GM18502 (cell line): ENCODE measurements at regions not wholly inside any gene's neighbourhood (a gene's known extent, or its start where the extent isn't known, plus 50 kb on each side); places are given as distances from the start of the nearest gene placed in this dataset.
"Not testable (repeated sequence)": the region's sequence is repeated elsewhere in the genome, so short reads cannot be mapped to it uniquely, and the experiment has no call there.

Experiments
- ATAC-seq: cut with Tn5 transposase; IDR thresholded peaks from one replicate; pipeline ENCODE4 v1.9.1; 2021; ENCODE audit warnings: mild to moderate bottlenecking; ENCODE audit not compliant: unreplicated experiment, poor library complexity

DNA sequence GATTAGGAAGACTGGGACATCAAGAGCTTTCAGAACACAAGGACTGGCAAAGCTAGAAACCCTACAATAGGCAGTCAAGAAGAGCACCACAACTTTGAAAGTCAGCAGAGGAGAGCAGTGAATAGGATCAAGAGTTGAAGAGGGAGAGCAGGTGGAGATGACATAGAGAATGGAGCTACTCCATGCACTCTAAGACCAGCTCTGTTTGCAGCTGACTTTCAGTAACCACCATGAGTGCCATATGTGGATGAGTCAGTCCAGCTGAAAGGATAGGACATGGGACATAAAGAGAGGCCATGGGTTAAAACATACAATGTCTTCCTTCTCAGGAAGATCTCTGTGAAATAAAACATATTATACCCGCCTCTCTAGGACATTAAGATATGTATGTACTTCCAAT is 289.1 kb upstream of the KLF4 start:
- no peak for ATAC-seq

DNA sequence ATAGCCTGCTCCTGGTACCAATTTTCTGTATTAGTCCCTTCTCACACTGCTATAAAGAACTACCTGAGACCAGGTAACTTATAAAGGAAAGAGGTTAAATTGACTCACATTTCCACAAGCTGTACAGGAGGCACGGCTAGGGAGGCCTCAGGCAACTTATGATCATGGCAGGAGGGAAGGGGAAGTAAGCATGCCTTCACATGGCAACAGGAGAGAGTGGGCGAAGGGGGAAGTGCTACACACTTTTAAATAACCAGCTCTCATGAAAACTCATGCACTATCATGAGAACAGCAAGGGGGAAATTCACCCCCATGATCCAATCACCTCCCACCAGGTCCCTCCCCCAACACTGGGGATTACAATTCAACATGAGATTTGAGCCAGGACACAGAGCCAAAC is 284.5 kb upstream of the KLF4 start:
- not testable (repeated sequence) for ATAC-seq

DNA sequence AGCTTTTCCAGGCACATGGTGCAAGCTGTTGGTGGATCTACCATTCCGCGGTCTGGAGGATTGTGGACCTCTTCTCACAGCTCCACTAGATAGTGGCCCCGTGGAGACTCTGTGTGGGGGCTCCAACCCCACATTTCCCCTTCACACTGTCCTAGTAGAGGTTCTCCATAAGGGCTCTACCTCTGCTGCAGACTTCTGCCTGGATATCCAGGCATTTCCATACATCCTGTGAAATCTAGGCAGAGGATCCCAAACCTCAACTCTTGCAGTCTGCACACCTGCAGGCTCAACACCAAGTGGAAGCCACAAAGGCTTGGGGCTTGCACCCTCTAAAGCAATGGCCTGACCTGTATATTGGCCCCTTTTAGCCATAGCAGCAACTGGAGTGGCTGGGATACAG is 283.4 kb upstream of the KLF4 start:
- ATAC-seq: no peak

DNA sequence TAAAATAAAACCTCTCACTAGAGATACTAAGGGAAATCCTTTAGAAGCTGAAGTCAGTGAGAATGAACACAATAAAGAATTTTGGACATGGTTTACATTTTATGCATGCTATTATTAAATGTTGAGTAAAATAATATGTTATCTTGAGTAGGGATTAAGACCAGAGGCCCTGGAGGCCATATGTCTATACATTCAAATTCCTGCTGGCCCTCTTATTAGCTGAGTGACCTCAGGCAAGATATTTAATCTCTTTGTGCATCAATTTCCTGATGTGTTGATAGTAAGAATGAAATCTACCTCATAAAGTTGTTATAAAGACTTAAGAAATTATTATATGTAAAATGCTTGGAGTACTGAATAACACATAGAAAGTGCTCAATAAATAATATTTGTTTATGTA is 281.1 kb upstream of the KLF4 start:
- no peak for ATAC-seq

DNA sequence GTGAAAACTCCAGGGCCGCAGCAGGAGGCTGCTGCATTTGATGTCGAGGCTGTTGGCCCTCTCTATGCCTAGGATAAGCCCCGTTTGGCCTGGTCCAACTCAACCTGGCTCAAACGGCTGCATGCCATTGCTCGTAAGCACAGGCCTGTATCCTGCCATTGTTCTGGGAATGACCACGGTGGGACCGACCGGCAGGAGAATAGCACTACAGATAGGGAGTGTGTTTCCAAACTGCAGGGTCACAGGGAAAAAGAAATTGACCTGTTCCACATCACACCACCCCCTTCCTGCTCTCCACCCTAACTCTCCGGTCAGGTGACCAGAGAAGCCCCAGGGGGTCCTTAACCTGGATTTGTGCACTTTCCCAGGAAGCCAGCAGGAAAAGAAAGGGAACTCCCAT is 278.7 kb upstream of the KLF4 start:
- ATAC-seq: no peak

DNA sequence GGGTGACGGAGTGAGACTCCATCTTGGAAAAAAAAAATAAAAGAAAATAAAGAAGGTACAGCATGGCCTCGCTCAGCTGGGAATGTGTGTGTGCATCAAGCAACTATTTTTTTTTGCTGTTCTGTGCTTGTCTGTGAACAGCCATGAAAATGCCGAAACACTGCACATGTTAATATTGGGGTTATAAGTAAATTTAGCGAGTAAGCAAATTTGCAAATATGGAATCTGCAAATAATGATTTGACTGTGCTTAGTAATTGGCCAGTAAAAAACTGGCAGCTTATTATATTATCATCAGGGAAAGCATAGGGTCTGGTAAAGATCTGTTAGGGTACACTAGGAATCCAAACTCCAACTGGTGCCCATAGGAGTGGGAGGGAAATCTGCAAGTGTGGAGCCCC is 278.1 kb upstream of the KLF4 start:
- no peak for ATAC-seq

DNA sequence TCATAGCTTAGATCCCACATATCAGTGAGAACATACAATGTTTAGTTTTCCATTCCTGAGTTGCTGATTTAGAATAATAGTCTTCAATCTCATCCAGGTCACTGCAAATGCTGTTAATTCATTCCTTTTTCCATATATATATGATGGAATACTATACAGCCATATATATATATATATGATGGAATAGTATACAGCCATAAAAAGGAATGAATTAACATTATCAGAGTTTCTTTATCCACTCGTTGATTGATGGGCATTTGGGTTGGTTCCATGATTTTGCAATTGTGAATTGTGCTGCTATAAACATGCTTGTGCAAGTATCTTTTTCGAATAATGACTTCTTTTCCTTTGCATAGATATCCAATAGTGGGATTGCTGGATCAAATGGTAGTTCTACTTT is 273.9 kb upstream of the KLF4 start:
- ATAC-seq: not testable (repeated sequence)

DNA sequence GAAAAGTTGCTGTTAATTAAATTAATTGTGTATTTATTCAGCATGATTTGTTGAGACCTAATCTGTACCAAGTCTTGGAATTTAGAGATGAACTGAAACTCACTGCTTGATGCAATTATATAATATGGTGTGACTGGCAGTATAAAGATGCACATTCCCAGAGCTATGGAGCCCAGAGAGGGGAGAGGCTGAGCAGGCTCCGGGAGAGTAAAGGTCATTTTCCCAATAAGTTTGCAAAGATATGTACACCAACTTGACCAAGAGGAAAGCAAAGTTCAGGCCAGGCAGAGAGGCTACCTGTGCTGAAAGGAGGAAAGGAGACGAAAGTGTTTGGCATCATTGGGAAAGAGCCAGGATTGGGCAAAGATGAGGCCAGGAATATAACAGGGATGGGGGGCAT is 271.7 kb upstream of the KLF4 start:
- no peak for ATAC-seq

DNA sequence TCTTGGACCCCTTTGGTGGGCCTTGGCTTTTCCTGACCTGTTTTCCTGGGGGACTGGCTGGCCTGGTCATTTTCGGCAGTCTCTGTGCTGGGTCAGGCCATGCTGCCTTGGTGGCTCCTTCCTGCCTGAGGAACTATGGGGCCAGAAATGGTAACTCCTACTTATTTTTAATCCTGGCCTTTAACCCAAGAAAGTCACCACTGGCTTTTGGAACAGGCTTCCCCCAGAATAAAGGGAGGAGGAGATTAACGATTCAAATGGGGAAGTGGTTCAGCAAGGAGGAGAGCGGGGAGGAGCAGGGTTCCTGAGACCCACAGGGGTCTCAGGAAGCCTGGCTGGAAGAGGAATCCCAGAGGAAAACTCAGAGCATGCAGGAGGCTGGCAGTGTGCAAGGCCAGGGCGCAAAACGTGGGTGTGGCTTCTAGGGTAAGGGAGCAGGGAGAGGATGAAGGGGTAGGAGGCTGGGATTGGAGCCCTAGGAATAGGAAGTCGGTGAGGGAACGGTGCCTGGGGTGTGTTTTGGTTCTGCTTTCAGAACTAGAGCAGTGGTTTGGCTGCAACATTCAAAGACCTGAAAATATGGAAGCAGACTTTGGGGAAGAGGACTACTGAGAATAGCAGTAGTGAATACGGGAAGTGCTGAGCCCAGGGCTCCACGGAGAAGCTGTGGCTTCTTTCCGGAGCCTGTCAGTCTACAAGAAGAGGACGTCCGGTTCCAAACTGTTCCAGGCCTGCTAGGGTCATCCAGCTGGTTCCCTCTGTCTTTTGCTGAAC is 271.1 kb upstream of the KLF4 start:
- ATAC-seq: no peak

DNA sequence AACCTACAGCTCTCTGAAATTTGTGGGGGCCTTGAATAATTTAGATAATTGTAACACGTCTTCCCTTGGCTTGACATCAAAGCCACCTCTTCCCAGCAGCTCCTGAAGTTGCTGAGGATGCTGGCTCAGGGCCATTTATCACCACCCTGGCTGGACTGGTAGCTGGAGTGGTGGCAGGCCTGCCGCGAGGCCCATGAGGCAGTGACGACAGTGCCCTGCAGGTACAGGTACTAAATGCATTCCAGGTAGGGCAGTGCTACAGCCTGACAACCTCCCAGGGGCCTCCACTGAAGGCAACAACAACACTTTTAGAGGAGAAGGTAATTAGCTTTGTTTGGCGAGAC is 270.2 kb upstream of the KLF4 start:
- no peak for ATAC-seq

DNA sequence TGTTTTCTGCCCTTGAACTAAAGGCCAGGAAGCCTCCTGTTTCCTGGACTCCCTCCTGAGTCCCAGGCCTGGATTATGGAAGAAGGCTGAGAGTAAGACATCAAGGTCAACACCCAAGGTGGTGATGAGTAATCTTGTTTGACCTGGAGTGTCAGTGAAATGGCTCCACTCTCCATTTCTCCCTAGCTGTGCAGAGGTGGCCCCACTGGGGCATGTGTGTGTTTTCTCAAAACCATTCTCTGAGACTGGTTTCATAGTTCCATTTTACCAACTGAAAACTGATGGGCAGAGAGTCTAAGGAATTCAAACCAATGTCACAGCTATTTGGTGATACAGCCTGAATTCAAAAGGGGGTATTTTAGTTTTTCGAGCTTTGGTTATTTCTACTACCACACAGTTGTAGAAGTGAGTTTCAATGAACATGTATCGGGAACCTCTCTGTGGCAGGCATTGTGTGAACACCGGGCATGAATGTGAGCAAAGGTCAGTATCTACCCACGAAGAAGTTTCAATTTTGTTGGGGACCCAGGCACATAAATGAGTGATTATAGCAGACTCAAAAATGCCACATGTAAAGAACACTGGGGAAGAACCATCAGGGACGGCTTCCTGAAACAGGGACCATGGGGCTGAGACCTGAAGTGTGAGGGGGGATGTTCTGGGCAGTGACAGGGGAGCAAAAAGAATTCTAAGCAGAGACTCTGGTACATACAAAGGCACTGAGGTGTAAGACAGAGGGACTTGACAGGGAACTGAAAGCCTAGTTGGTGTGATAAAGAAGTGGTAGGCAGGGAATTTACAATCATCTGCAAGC is 269.6 kb upstream of the KLF4 start:
- ATAC-seq: no peak

DNA sequence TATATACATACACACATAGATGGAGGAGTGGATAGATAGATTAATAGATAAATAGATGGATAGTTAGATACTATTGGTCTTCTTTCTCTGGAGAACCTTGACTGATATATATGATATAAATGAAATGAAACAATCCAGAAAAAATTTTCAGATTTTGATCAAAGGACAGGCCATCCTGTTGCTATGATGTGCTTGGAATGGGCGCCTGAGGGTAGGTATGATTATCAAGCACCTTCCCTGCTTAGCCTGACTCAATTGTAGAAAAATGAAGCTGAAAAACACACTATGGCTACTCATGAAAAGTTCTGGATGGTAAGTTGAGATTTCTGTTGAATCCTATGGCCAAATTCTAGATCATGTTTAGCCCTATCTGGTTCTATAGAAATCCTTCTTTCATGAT is 266.5 kb upstream of the KLF4 start:
- ATAC-seq: no peak

DNA sequence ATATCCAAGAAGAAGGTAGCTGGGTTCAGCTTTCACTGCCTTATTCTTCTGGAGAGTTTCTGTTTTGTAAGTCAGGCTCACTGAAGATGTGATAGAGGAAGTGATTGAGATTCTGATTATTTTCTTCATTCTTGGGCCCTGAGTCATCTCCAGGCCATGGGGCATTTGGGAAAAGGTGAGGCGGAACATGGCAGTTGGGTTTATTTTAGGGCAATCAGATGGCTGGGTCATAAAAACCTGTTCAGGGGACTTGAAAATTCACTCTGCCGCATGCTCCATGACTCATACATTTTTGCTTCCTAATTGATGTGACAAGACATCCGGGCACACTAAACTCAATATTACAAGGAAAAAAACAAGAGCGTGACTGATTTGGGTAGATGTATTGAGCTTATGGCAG is 265.7 kb upstream of the KLF4 start:
- no peak for ATAC-seq

DNA sequence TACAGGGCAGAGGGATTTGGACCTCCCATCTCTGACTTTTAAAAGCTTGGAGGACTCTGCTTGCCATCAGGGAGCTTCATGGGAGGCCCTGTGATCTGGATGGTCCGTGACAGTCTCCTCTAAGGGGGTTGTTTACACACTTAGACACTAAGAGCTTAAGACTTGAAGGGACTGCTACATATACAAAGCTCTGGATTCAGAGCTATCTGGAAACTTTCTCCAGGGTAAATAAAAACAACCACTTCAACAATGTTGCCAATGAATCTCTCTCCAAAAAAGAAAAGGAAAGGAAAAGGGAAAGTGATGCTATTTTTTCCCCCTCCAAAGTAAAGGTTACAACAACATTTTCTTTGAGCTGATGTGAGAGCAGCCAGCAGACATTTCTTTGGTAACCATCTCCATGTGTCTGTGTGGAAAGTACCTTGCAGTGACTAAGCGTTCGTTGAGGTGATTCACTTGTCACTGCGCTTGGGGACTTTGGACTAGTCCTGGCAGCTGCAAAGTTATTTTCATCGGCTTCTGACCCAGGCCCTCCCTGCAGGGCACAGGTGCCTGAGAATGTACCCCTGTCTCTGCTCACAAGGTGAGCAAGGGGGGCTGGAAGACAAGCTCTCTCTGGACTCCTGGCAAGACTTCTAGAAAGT is 262.1 kb upstream of the KLF4 start:
- ATAC-seq: peak; percentile 89

DNA sequence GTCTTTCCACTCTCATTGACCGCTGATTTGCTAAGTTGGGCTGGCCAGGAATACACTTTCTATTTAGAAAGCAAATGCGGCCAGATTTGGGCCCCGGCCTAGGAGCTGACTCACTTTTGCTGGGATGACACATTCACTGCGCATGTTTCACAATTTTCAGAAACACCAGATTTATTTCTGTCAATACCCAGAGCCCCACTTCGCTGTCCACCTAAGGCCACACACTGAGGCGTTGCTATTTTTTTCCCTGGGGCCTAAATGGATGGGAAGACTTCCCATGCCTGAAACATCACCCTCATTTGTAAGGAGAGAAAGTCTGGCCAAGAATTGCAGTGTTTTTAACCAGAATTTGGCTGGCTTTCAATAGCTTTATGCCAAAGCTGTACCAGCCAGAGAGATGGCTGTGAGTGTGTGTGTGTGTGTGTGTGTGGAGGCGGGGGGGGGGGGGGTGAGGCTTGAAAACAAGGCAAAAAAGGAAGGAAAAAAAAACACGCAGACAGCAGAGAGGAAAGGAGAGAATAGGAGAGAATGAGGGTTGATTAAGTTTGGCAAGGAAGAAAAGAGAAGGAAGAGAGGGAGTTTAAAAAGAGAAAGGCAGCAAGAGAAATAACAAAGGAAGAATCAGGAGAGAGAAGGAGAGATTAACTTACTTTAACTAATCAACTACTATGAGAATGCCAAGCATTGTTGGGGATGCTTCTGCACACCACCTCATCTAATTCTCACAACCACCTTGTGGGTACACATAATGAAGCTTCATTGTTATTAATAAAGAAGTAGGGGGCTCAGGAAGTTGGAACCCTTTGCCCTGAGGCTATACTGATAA is 261.4 kb upstream of the KLF4 start:
- ATAC-seq: no peak

DNA sequence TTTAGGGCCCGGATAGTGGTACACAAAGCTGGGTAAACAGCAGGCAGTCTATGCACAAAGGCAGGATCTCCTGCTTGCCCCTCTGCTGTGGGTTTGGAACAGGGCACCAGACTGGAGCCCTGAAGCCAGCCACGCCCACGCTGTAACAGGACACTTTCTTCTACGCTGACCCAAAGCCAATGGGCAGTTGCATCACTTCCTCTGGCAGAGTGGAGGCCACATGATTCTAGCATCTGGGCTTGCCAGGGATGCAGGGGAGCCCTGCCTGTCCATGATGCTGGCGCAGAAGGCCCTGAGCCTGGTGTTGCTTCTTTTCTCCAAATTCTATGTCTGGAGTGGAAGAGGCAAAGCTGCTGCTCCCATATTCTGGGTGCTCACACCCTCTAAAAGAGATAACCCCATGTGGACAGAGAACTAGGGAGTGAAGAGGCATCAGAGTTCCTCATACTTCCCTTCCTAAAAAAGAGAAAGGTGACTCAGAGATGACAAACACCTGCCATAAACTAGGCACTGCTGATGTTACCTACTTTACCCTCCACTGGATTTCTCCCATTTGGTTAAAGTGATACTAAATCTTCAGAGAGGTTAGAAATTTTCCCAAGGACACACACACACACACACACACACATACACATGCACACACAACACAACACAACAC is 260.3 kb upstream of the KLF4 start:
- ATAC-seq: no peak

DNA sequence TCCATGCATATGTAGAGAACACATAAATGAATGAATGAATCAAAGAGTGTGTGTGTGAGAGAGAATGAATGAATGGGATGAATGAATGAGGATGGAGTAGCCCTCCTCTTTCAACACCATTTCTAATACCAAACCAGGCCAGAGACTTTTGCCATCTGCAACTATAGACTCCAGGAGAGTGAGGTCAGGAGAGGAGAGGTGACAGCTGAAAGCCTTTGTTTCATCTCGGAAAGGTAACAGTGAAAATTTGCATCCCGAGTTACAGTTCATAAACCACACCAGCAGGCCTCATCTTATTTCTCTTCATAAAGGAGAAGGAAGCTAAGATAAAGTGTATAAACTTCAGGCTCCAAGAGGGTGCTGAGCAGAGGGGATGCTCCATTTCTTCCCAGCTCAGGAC is 255.3 kb upstream of the KLF4 start:
- ATAC-seq: no peak

DNA sequence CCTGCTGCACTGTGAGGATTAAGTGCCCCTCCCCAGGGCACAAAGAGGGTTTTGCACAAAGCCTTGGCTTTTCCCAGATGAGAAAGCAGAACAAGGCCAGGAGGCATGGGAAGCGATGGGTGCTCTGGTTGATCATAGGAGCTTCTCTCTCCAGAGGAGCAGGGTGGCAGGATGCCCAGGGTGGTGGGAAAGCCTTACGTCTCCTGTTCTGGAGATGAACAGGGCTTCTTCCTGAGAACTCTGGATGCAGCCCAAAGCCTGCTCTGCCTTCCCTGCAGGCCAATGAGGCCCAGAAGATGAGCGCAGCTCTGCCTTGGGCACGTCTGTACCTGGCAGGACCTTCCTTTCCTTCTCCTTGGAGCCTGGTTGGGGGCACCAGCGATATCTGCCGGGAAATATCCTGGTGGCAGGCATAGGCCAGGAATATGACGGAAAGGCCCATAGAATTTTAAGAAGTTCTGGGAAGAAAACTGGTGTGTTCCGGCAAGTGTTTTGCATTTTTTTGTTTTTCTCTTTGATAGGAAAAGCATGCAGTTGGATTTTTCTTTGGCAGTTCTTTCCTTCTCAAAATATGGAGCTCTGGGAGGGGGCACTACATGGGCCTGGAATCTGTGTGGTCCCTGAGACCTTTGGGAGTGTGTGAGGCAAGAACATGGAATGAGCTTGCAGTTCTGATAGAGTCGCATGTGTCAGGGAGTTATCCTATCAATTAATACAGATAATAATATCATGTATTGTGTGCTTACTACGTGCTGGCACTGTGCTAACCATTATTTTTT is 253.2 kb upstream of the KLF4 start:
- no peak for ATAC-seq
